Left ventricle myocardium superior (tissue), 1 donor: ENCODE measurements at regions not wholly inside any gene's neighbourhood (a gene's known extent, or its start where the extent isn't known, plus 50 kb on each side); places are given as distances from the start of the nearest gene placed in this dataset.
"Not testable (repeated sequence)": the region's sequence is repeated elsewhere in the genome, so short reads cannot be mapped to it uniquely, and the experiment has no call there.

ENCODE experiments used
- ATAC-seq: fragments of 200-7000 bp; cut with Tn5 transposase; one replicate; pipeline ENCODE4 v1.9.1; 2020; ENCODE audit warnings: mild to moderate bottlenecking, moderate library complexity
- DNase-seq: peaks from one replicate; pipeline ENCODE4 v3.0.0-alpha.2; 2020
- intact Hi-C: fragments of 100-400 bp; cut with micrococcal nuclease; formaldehyde crosslinking; loops from one replicate; pipeline ENCODE4 v1.11.0; 2022
- donor health status: DM: no; HTN: yes; CAD: no; lungs with severe emphysema.

GRCh38 chr15:72850833-72851232 lies 67.3 kb upstream of the ADPGK start:
- intact Hi-C loops, result no loop called here
- no peak for ATAC-seq
- DNase-seq, result no peak

GRCh38 chr15:72847806-72848205 lies 64.2 kb upstream of the ADPGK start:
- intact Hi-C loops, result no loop called here
- no peak for DNase-seq
- ATAC-seq, result no peak

- DNase-seq, result no peak
- intact Hi-C loops, result no loop called here
- ATAC-seq, result no peak
These were observed 63.5 kb upstream of the ADPGK start for GRCh38 chr15:72847033-72847432.

GRCh38 chr15:72845981-72846383 lies 62.4 kb upstream of the ADPGK start:
- no peak for ATAC-seq
- no peak for DNase-seq
- intact Hi-C loops, result no loop called here

- no peak for DNase-seq
- intact Hi-C loops, result no loop called here
- ATAC-seq, result no peak
These were observed 60.5 kb upstream of the ADPGK start for GRCh38 chr15:72844067-72844466.

GRCh38 chr15:72843340-72843739 lies 59.8 kb upstream of the ADPGK start:
- intact Hi-C loops, DNase-seq, ATAC-seq: not testable (repeated sequence)

GRCh38 chr15:72840114-72840513 lies 56.6 kb upstream of the ADPGK start:
- intact Hi-C loops, result no loop called here
- no peak for ATAC-seq

GRCh38 chr15:72838311-72838731 lies 54.8 kb upstream of the ADPGK start:
- DNase-seq (no peak), ATAC-seq (no peak)
- intact Hi-C loops, result no loop called here

More at GRCh38 chr15:72840114-72840513, 56.6 kb upstream of the ADPGK start:
- DNase-seq, result no peak

- ATAC-seq (no peak), DNase-seq (no peak)
- intact Hi-C loops, result no loop called here
These were observed 53.2 kb upstream of the ADPGK start for GRCh38 chr15:72836676-72837330.

GRCh38 chr15:72835294-72835890 lies 51.8 kb upstream of the ADPGK start:
- intact Hi-C loops, result no loop called here
- no peak for DNase-seq
- no peak for ATAC-seq

- intact Hi-C loops, result no loop called here
- ATAC-seq (no peak), DNase-seq (no peak)
These were observed 50.0 kb upstream of the ADPGK start for GRCh38 chr15:72833561-72833960.
